SU-DHL-6 (cell line): ENCODE measurements at regions not wholly inside any gene's neighbourhood (a gene's known extent, or its start where the extent isn't known, plus 50 kb on each side); places are given as distances from the start of the nearest gene placed in this dataset.
A peak's percentile ranks its signal among the peaks of the same experiment; 100 is the strongest.

Source experiments
- H2AFZ ChIP-seq: fragments of 200-600 bp; sonication (generic); 2 replicates; pipeline ENCODE4 v1.6.1; 2014; ENCODE audit warnings: low read depth, mild to moderate bottlenecking, moderate library complexity, mixed read lengths, antibody characterized with exemption, low read length; ENCODE audit not compliant: severe bottlenecking
- H3F3A ChIP-seq: fragments of 200-600 bp; shearing (Covaris generic); 2 replicates; pipeline ENCODE4 v1.6.0; 2016; ENCODE audit warnings: antibody characterized with exemption, mild to moderate bottlenecking; ENCODE audit not compliant: insufficient read depth
- H3K27ac ChIP-seq: fragments of 200-600 bp; sonication (generic); 2 replicates; pipeline ENCODE4 v1.5.1; 2016; ENCODE audit warnings: low read depth, mild to moderate bottlenecking, low read length, moderate library complexity, mixed read lengths
- H3K27me3 ChIP-seq: fragments of 200-600 bp; sonication (generic), shearing (Covaris generic); 2 replicates; pipeline ENCODE4 v1.6.0; 2014; ENCODE audit warnings: mild to moderate bottlenecking, low read length
- H3K36me3 ChIP-seq: fragments of 200-600 bp; sonication (generic); 2 replicates; pipeline ENCODE4 v1.6.1; 2014; ENCODE audit warnings: mild to moderate bottlenecking, low read length, mixed read lengths
- H3K4me2 ChIP-seq: fragments of 300-600, 200-600 bp; shearing (Covaris generic), sonication (generic); 2 replicates; pipeline ENCODE4 v1.6.0; 2014; ENCODE audit warnings: low read length, low read depth, mild to moderate bottlenecking; ENCODE audit not compliant: poor library complexity, severe bottlenecking
- H3K4me3 ChIP-seq: fragments of 200-600 bp; sonication (generic); 2 replicates; pipeline ENCODE4 v1.5.1; 2014; ENCODE audit warnings: antibody characterized with exemption, low read length, mild to moderate bottlenecking, mixed read lengths; ENCODE audit not compliant: insufficient read depth, poor library complexity, severe bottlenecking
- H3K79me2 ChIP-seq: fragments of 200-600 bp; sonication (generic); 2 replicates; pipeline ENCODE4 v1.6.1; 2014; ENCODE audit warnings: mild to moderate bottlenecking, low read length, moderate library complexity; ENCODE audit not compliant: insufficient read depth
- H3K9ac ChIP-seq: fragments of 200-600 bp; sonication (generic); 2 replicates; pipeline ENCODE4 v1.7.0; 2014; ENCODE audit warnings: mild to moderate bottlenecking, low read length
- H3K9me2 ChIP-seq: fragments of 200-600 bp; sonication (generic); replicated peaks from 2 replicates; pipeline ENCODE4 v1.6.1; 2014; ENCODE audit warnings: low read length; ENCODE audit not compliant: insufficient read depth
- H3K9me3 ChIP-seq: fragments of 200-600 bp; sonication (generic); 2 replicates; pipeline ENCODE4 v1.6.1; 2014; ENCODE audit warnings: low read length, mixed read lengths; ENCODE audit not compliant: insufficient read depth
- H4K20me1 ChIP-seq: fragments of 200-600 bp; sonication (generic); 2 replicates; pipeline ENCODE4 v1.6.1; 2014; ENCODE audit warnings: low read depth, mild to moderate bottlenecking, antibody characterized with exemption, low read length, moderate library complexity, mixed read lengths
- EZH2phosphoT487 ChIP-seq: fragments of 200-600 bp; sonication (generic), shearing (Covaris generic); conservative IDR thresholded peaks from 2 replicates; pipeline ENCODE4 v1.6.1; 2018; ENCODE audit warnings: mild to moderate bottlenecking, antibody characterized with exemption, low read length, moderate library complexity, mixed read lengths
- TF ChIP-seq, protein P1 (sequence below): fragments of 200-600 bp; sonication (generic); IDR thresholded peaks from one replicate; pipeline ENCODE4 v1.5.1; 2017; ENCODE audit warnings: antibody characterized with exemption, mild to moderate bottlenecking, low read length, moderate library complexity; ENCODE audit not compliant: insufficient read depth, poor library complexity, severe bottlenecking

DNA sequence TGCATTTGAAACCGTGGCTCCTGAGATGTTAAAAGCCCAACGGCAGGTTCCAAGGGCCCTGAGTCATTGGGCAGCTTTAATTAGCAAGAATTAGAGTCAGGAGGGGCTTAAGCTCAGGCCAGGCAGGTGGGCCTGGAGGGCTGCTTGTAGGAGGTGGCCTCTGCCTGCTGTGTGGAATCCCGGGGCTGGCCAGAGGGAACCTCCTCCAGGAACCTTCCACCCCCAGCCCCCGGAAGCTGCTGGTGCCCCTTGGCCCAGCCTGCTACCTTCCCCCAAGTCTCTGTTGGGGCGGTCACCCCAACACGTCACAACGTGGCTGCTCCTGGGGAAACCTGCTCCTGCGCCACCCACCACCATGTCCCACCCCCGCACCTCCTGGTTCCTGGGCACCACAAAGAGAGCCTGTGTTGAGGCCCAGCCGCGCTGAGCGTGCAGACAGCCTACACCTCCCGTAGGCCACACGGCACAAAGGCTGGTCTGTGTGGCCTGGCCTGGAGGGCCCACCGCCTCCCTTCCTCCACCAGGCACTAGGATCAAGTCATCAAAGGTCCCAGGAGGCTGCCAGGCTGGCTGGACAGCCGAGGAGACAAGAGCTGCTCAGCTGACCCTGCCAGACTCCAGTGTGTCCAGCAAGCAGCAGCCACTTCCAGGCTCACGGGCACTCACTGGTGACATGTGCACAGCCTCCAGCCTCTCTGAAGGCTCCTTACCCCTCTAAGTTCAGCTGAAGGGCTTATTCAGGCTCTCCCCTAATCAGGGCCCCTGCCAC is 86.3 kb downstream of the SNX5 start:
- no peaks in the 10 kb centered on the region for H3K36me3 ChIP-seq
- H3K4me3 ChIP-seq: no peak overlapping the region
- no peak overlapping the region for H3K4me2 ChIP-seq
- no peaks in the 10 kb centered on the region for H4K20me1 ChIP-seq
- H3K9me3 ChIP-seq: no peaks in the 10 kb centered on the region
- no peak overlapping the region for H3K27ac ChIP-seq
- no peaks in the 10 kb centered on the region for H3K9me2 ChIP-seq
- TF ChIP-seq, protein P1, sequence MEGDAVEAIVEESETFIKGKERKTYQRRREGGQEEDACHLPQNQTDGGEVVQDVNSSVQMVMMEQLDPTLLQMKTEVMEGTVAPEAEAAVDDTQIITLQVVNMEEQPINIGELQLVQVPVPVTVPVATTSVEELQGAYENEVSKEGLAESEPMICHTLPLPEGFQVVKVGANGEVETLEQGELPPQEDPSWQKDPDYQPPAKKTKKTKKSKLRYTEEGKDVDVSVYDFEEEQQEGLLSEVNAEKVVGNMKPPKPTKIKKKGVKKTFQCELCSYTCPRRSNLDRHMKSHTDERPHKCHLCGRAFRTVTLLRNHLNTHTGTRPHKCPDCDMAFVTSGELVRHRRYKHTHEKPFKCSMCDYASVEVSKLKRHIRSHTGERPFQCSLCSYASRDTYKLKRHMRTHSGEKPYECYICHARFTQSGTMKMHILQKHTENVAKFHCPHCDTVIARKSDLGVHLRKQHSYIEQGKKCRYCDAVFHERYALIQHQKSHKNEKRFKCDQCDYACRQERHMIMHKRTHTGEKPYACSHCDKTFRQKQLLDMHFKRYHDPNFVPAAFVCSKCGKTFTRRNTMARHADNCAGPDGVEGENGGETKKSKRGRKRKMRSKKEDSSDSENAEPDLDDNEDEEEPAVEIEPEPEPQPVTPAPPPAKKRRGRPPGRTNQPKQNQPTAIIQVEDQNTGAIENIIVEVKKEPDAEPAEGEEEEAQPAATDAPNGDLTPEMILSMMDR: no peak
- no peak for TF ChIP-seq EZH2phosphoT487
- no peak overlapping the region for H2AFZ ChIP-seq
- no peaks in the 10 kb centered on the region for H3K27me3 ChIP-seq
- no peak overlapping the region for H3K9ac ChIP-seq
- peaks cover 4% of the 10 kb centered on the region for H3F3A ChIP-seq
- no peaks in the 10 kb centered on the region for H3K79me2 ChIP-seq

DNA sequence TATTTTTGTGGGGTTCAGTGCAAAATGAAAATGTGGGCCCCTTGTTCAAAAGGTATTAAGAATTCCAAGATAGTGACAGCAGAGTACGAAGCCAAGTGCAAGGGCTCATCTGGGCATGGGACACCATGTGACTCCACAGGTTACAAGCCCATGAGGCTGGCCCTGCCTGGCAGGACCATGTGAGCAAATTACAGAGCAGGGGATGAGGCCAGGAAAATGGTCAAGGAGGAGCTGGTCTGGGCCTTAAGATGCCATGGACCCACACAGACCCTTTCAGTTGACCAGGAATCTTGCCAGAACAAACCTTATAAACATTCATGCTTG is 86.9 kb downstream of the SNX5 start:
- Histone ChIP-seq H3K4me2 (no peak overlapping the region), H2AFZ (no peak overlapping the region), H3K27me3 (no peaks in the 10 kb centered on the region), H3K9me2 (no peaks in the 10 kb centered on the region), H3K27ac (no peak overlapping the region), H3K4me3 (no peak overlapping the region), H3F3A (peaks cover 4% of the 10 kb centered on the region), H3K36me3 (no peaks in the 10 kb centered on the region), H3K9ac (no peak overlapping the region), H3K9me3 (no peaks in the 10 kb centered on the region), H3K79me2 (no peaks in the 10 kb centered on the region), H4K20me1 (no peaks in the 10 kb centered on the region)
- TF ChIP-seq, protein P1: no peak
- TF ChIP-seq EZH2phosphoT487: no peak

GRCh38 chr20:17878912-17879602 is 89.5 kb downstream of the SNX5 start:
- Histone ChIP-seq H3K27me3 (no peaks in the 10 kb centered on the region), H3K4me2 (peak overlapping the region; percentile 33), H3K79me2 (no peaks in the 10 kb centered on the region), H3K9me2 (no peaks in the 10 kb centered on the region), H3F3A (peaks cover 4% of the 10 kb centered on the region), H2AFZ (no peak overlapping the region), H3K9ac (no peak overlapping the region), H3K9me3 (no peaks in the 10 kb centered on the region), H3K36me3 (no peaks in the 10 kb centered on the region), H3K4me3 (no peak overlapping the region), H4K20me1 (no peaks in the 10 kb centered on the region), H3K27ac (0 out of 2 replicates have a peak overlapping the region, but pooled peaks have one; percentile 31)
- TF ChIP-seq EZH2phosphoT487: no peak
- TF ChIP-seq, protein P1: no peak
